Prostate gland (tissue), 2 donors: ENCODE measurements at regions not wholly inside any gene's neighbourhood (a gene's known extent, or its start where the extent isn't known, plus 50 kb on each side); places are given as distances from the start of the nearest gene placed in this dataset.

Experiments
- DNase-seq: peaks from one replicate; pipeline ENCODE4 v3.0.0-alpha.2; 2019; ENCODE audit warnings: low spot score
- H3K27ac ChIP-seq, 2 donors: fragments of 200-600 bp; sonication (generic); 2 replicates each; pipeline ENCODE4 v1.5.1; 2017 to 2019
- H3K27me3 ChIP-seq: fragments of 200-600 bp; sonication (generic); replicated peaks from 2 replicates; pipeline ENCODE4 v1.5.1; 2019; ENCODE audit not compliant: insufficient read depth
- H3K36me3 ChIP-seq, 2 donors: fragments of 200-600 bp; sonication (generic); 1 replicate in 1 of 2; 2 replicates in 1 of 2; pipeline versions ENCODE4 v1.5.1 to v1.8.1; 2017 to 2019
- H3K4me1 ChIP-seq: fragments of 200-600 bp; sonication (generic); replicated peaks from 2 replicates; pipeline ENCODE4 v1.5.1; 2019
- H3K4me3 ChIP-seq, 2 donors: fragments of 200-600 bp; sonication (generic); 2 replicates each; pipeline ENCODE4 v1.5.1; 2017 to 2019
- H3K9me3 ChIP-seq: fragments of 200-600 bp; sonication (generic); 2 replicates; pipeline ENCODE4 v1.5.1; 2017
- CTCF ChIP-seq, 4 experiments: fragments of 200-600 bp in 2 of 4; fragments of 450-650 bp in 2 of 4; sonication (generic) in 2 of 4; IDR thresholded peaks; 1 replicate in 3 of 4; 2 replicates in 1 of 4; pipeline ENCODE4 v1.5.1; 2016 to 2019; ENCODE audit warnings: antibody characterized with exemption in 4 of 4, mild to moderate bottlenecking in 2 of 4, moderate library complexity in 2 of 4
- POLR2A ChIP-seq: fragments of 450-650 bp; IDR thresholded peaks from one replicate; pipeline ENCODE4 v1.6.1; 2016; ENCODE audit warnings: antibody characterized with exemption, mild to moderate bottlenecking
- POLR2AphosphoS5 ChIP-seq: sonication (generic); formaldehyde crosslinking; IDR thresholded peaks from one replicate; pipeline ENCODE4 v1.6.1; 2017; ENCODE audit warnings: antibody characterized with exemption
- WGBS: methylation state at CpG from one replicate; pipeline ENCODE4 v1.1.5; 2018; 5-methylcytosine and 5-hydroxymethylcytosine counted together
- intact Hi-C: fragments of 100-400 bp; cut with DNase I; formaldehyde crosslinking; loops from one replicate; pipeline ENCODE4 v1.14.2; 2022

- intact Hi-C loops: no loop called here
- Histone ChIP-seq H3K4me1 (peaks cover 3% of the 10 kb centered on the region), H3K9me3 (no peaks in the 10 kb centered on the region), H3K36me3 (no peaks in the 10 kb centered on the region), H3K27me3 (no peaks in the 10 kb centered on the region), H3K27ac (no peak overlapping the region), H3K4me3 (no peak overlapping the region)
- TF ChIP-seq CTCF (IDR thresholded peaks at IDR 0.05): no peak
- no peak for TF ChIP-seq POLR2AphosphoS5
- no peak for TF ChIP-seq POLR2A
- no peak for DNase-seq
- 49% methylated on average over 5 of the region's 5 CpGs for WGBS
These were observed 200.9 kb upstream of the ID2 start for GRCh38 chr2:8480915-8481314.

- no peak overlapping the region for H3K27ac ChIP-seq
- no peak for DNase-seq
- H3K4me3 ChIP-seq: no peak overlapping the region
- H3K27me3 ChIP-seq: no peaks in the 10 kb centered on the region
- intact Hi-C loops: no loop called here
- no peaks in the 10 kb centered on the region for H3K4me1 ChIP-seq
- TF ChIP-seq POLR2A (no peak), CTCF (IDR thresholded peaks at IDR 0.05) (no peak), POLR2AphosphoS5 (no peak)
- no peaks in the 10 kb centered on the region for H3K9me3 ChIP-seq
- 81% methylated on average over 6 of the region's 6 CpGs for WGBS
- H3K36me3 ChIP-seq: no peaks in the 10 kb centered on the region
These were observed 200.3 kb upstream of the ID2 start for GRCh38 chr2:8481463-8482009.

GRCh38 chr2:8482432-8482831 is 199.4 kb upstream of the ID2 start:
- H3K4me1 ChIP-seq: no peaks in the 10 kb centered on the region
- intact Hi-C loops: no loop called here
- H3K4me3 ChIP-seq: no peak overlapping the region
- no peak overlapping the region for H3K27ac ChIP-seq
- 95% methylated on average over 4 of the region's 4 CpGs for WGBS
- H3K27me3 ChIP-seq: no peaks in the 10 kb centered on the region
- no peaks in the 10 kb centered on the region for H3K9me3 ChIP-seq
- no peak for TF ChIP-seq CTCF (IDR thresholded peaks at IDR 0.05)
- TF ChIP-seq POLR2A: no peak
- H3K36me3 ChIP-seq: no peaks in the 10 kb centered on the region
- no peak for DNase-seq

- Histone ChIP-seq H3K4me3 (no peak overlapping the region), H3K36me3 (no peaks in the 10 kb centered on the region), H3K9me3 (no peaks in the 10 kb centered on the region), H3K27me3 (no peaks in the 10 kb centered on the region), H3K4me1 (no peaks in the 10 kb centered on the region), H3K27ac (no peak overlapping the region)
- TF ChIP-seq POLR2AphosphoS5 (no peak), POLR2A (no peak), CTCF (IDR thresholded peaks at IDR 0.05) (no peak)
- DNase-seq: no peak
- intact Hi-C loops: no loop called here
- WGBS: 87% methylated on average over 7 of the region's 7 CpGs
These were observed 197.2 kb upstream of the ID2 start for GRCh38 chr2:8484502-8485283.

- Histone ChIP-seq H3K9me3 (no peaks in the 10 kb centered on the region), H3K27me3 (no peaks in the 10 kb centered on the region), H3K27ac (no peak overlapping the region), H3K36me3 (no peaks in the 10 kb centered on the region), H3K4me1 (no peaks in the 10 kb centered on the region), H3K4me3 (no peak overlapping the region)
- intact Hi-C loops: no loop called here
- 47% methylated on average over 2 of the region's 2 CpGs for WGBS
- no peak for DNase-seq
- no peak for TF ChIP-seq POLR2A
- no peak for TF ChIP-seq CTCF (IDR thresholded peaks at IDR 0.05)
- TF ChIP-seq POLR2AphosphoS5: no peak
These were observed 196.1 kb upstream of the ID2 start for GRCh38 chr2:8485736-8486135.
